Progenitor cell of endocrine pancreas (in vitro differentiated cells): ENCODE measurements at regions not wholly inside any gene's neighbourhood (a gene's known extent, or its start where the extent isn't known, plus 50 kb on each side); places are given as distances from the start of the nearest gene placed in this dataset.
"Not testable (repeated sequence)": the region's sequence is repeated elsewhere in the genome, so short reads cannot be mapped to it uniquely, and the experiment has no call there.

Experiments used
- DNase-seq: peaks from one replicate; pipeline ENCODE4 v3.0.0; 2021; ENCODE audit warnings: low spot score; ENCODE audit not compliant: unreplicated experiment
- H3K27ac Mint-ChIP-seq: 2 replicates; pipeline ENCODE4 v1.8.0; 2021; ENCODE audit warnings: mild to moderate bottlenecking, moderate library complexity, mixed read lengths
- H3K27me3 Mint-ChIP-seq: 2 replicates; pipeline ENCODE4 v1.8.0; 2021; ENCODE audit warnings: mixed read lengths
- H3K36me3 Mint-ChIP-seq: 2 replicates; pipeline ENCODE4 v1.8.0; 2022; ENCODE audit warnings: mixed read lengths; ENCODE audit not compliant: insufficient read depth
- H3K4me1 Mint-ChIP-seq: 2 replicates; pipeline ENCODE4 v1.8.0; 2021; ENCODE audit warnings: low read depth, mixed read lengths
- H3K4me3 Mint-ChIP-seq: 2 replicates; pipeline ENCODE4 v1.8.0; 2021; ENCODE audit warnings: low read depth, mild to moderate bottlenecking, moderate library complexity, mixed read lengths
- H3K9me3 Mint-ChIP-seq: 2 replicates; pipeline ENCODE4 v1.8.0; 2021; ENCODE audit warnings: low read depth, mixed read lengths
- TF ChIP-seq, protein P1 (sequence below): fragments of 200-600 bp; sonication (generic); IDR thresholded peaks from one replicate; pipeline ENCODE4 v1.5.0; 2021; ENCODE audit warnings: antibody characterized with exemption, mild to moderate bottlenecking; ENCODE audit not compliant: unreplicated experiment

DNA sequence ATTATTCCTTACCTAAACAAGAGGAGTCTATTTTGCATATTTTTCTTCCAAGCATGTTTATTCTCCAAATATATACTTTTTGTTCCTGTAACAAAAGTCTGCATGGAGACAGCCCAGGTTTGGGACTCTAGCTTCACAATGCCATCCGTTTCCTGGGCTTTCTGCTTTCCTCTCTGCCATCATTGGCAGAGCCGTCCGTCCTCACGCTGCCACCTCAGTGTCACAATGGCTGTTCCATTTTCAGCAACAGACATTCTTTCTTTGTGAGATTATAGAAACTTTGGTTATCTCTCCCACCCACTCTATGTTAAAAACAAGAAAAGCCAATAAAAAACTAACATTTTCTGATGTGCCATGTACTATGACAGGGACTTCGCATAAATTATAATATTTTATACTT, 825.2 kb downstream of the REEP3 start:
- TF ChIP-seq, protein P1, sequence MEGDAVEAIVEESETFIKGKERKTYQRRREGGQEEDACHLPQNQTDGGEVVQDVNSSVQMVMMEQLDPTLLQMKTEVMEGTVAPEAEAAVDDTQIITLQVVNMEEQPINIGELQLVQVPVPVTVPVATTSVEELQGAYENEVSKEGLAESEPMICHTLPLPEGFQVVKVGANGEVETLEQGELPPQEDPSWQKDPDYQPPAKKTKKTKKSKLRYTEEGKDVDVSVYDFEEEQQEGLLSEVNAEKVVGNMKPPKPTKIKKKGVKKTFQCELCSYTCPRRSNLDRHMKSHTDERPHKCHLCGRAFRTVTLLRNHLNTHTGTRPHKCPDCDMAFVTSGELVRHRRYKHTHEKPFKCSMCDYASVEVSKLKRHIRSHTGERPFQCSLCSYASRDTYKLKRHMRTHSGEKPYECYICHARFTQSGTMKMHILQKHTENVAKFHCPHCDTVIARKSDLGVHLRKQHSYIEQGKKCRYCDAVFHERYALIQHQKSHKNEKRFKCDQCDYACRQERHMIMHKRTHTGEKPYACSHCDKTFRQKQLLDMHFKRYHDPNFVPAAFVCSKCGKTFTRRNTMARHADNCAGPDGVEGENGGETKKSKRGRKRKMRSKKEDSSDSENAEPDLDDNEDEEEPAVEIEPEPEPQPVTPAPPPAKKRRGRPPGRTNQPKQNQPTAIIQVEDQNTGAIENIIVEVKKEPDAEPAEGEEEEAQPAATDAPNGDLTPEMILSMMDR, result no peak
- H3K27me3 Mint-ChIP-seq, result no peaks in the 10 kb centered on the region
- peaks cover 12% of the 10 kb centered on the region for H3K4me1 Mint-ChIP-seq
- H3K9me3 Mint-ChIP-seq, result no peaks in the 10 kb centered on the region
- no peak for DNase-seq
- no peak overlapping the region for H3K4me3 Mint-ChIP-seq
- H3K36me3 Mint-ChIP-seq, result no peaks in the 10 kb centered on the region
- H3K27ac Mint-ChIP-seq, result no peak overlapping the region

GRCh38 chr10:64350665-64351064, 829.5 kb downstream of the REEP3 start:
- no peak for DNase-seq
- H3K4me3 Mint-ChIP-seq, result peak overlapping the region; percentile 7
- TF ChIP-seq, protein P1, result no peak
- H3K27me3 Mint-ChIP-seq, result no peaks in the 10 kb centered on the region
- H3K36me3 Mint-ChIP-seq, result no peaks in the 10 kb centered on the region
- peaks cover 19% of the 10 kb centered on the region for H3K4me1 Mint-ChIP-seq
- no peaks in the 10 kb centered on the region for H3K9me3 Mint-ChIP-seq
- peak overlapping the region; percentile 82 for H3K27ac Mint-ChIP-seq

GRCh38 chr10:64358907-64359306, 837.7 kb downstream of the REEP3 start:
- H3K9me3 Mint-ChIP-seq, result peaks cover 18% of the 10 kb centered on the region
- TF ChIP-seq, protein P1, result no peak
- no peak overlapping the region for H3K4me3 Mint-ChIP-seq
- peaks cover 7% of the 10 kb centered on the region for H3K36me3 Mint-ChIP-seq
- H3K27me3 Mint-ChIP-seq, result no peaks in the 10 kb centered on the region
- DNase-seq, result no peak
- peaks cover 18% of the 10 kb centered on the region for H3K4me1 Mint-ChIP-seq
- peak overlapping the region; percentile 38 for H3K27ac Mint-ChIP-seq

DNA sequence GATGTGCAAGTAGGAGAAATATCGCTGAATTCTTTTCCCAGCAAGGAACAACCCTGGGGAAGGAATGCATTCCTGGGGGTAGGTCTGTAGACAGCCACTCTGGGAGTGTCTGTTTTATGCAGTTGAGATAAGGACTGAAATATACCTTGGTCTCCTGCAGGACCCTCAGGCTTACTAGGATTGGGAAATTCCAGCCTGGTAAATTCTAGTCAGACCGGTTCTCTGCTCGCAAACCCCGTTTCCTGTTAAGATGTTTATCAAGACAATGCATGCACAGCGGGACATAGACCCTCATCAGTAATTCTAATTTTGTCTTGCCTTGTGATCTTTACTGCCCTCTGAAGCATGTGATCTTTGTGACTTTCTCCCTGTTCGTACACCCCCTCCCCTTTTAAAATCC, 839.0 kb downstream of the REEP3 start:
- Mint-ChIP-seq H3K4me1 (peaks cover 23% of the 10 kb centered on the region), H3K9me3 (peaks cover 18% of the 10 kb centered on the region)
- H3K27ac Mint-ChIP-seq, H3K36me3 Mint-ChIP-seq, DNase-seq, H3K4me3 Mint-ChIP-seq, H3K27me3 Mint-ChIP-seq: not testable (repeated sequence)

- Mint-ChIP-seq H3K36me3 (peaks cover 7% of the 10 kb centered on the region), H3K27me3 (no peaks in the 10 kb centered on the region), H3K27ac (peak overlapping the region; percentile 79), H3K4me3 (no peak overlapping the region), H3K9me3 (peaks cover 18% of the 10 kb centered on the region), H3K4me1 (peaks cover 25% of the 10 kb centered on the region)
- no peak for DNase-seq
- TF ChIP-seq, protein P1, result no peak
These were observed 842.5 kb downstream of the REEP3 start for GRCh38 chr10:64363687-64364086.

DNA sequence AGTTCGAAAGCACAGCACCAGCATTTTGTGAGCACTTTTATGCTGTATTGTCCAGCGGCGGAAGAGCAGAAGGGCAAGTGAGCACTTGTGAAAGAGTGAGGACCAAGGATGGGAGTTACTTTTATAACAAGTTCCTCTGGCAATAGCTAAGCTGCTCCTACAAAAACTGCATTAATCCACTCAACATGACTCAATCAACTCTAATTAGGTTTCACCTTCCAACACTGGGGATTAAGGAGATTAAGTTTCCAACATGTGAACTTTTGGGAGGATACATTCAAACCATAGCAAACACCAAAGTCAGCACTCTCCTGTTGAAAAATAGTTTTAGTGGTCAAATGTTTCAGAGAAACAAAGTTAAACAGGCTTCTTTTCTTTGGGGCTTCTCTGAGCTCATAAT, 844.5 kb downstream of the REEP3 start:
- Mint-ChIP-seq H3K27me3 (no peaks in the 10 kb centered on the region), H3K4me1 (peaks cover 31% of the 10 kb centered on the region), H3K27ac (no peak overlapping the region), H3K36me3 (peaks cover 3% of the 10 kb centered on the region), H3K9me3 (peaks cover 7% of the 10 kb centered on the region), H3K4me3 (no peak overlapping the region)
- no peak for DNase-seq
- TF ChIP-seq, protein P1, result no peak
